SK-N-SH treated with all-trans-retinoic acid at 6 μM for 48 hours (cell line): ENCODE measurements at regions not wholly inside any gene's neighbourhood (a gene's known extent, or its start where the extent isn't known, plus 50 kb on each side); places are given as distances from the start of the nearest gene placed in this dataset.
"Not testable (repeated sequence)": the region's sequence is repeated elsewhere in the genome, so short reads cannot be mapped to it uniquely, and the experiment has no call there.

Experiments used
- ATAC-seq: fragments of 200-7000 bp; cut with Tn5 transposase; 3 replicates; pipeline ENCODE4 v1.9.1; 2020; ENCODE audit warnings: mild to moderate bottlenecking, moderate library complexity
- BACH2 ChIP-seq: fragments of 250-450 bp; sonication (Bioruptor Pico); IDR thresholded peaks from 2 replicates; pipeline ENCODE4 v1.9.0; 2021; ENCODE audit warnings: mild to moderate bottlenecking, borderline replicate concordance
- CSDC2 ChIP-seq: fragments of 250-450 bp; sonication (Bioruptor Pico); IDR thresholded peaks from 2 replicates; pipeline ENCODE4 v1.5.0; 2020; ENCODE audit warnings: mild to moderate bottlenecking, moderate library complexity
- ESRRG ChIP-seq: fragments of 250-450 bp; sonication (Bioruptor Pico); IDR thresholded peaks from 2 replicates; pipeline ENCODE4 v1.6.1; 2021; ENCODE audit warnings: mild to moderate bottlenecking
- GLIS3 ChIP-seq: fragments of 250-450 bp; sonication (Bioruptor Pico); IDR thresholded peaks from 2 replicates; pipeline ENCODE4 v1.5.0; 2020; ENCODE audit warnings: mild to moderate bottlenecking, moderate library complexity
- ISL1 ChIP-seq: fragments of 250-450 bp; sonication (Bioruptor Pico); IDR thresholded peaks from 2 replicates; pipeline ENCODE4 v2.1.2; 2022; ENCODE audit warnings: mild to moderate bottlenecking, moderate library complexity
- PPARA ChIP-seq: fragments of 250-450 bp; sonication (Bioruptor Pico); IDR thresholded peaks from 2 replicates; pipeline ENCODE4 v1.5.0; 2020; ENCODE audit warnings: mild to moderate bottlenecking, borderline replicate concordance
- RARB ChIP-seq: fragments of 250-450 bp; sonication (Bioruptor Pico); IDR thresholded peaks from 2 replicates; pipeline ENCODE4 v1.8.0; 2021; ENCODE audit warnings: mild to moderate bottlenecking, moderate library complexity
- TCF4 ChIP-seq: fragments of 250-450 bp; sonication (Bioruptor Pico); IDR thresholded peaks from 2 replicates; pipeline ENCODE4 v1.8.0; 2021; ENCODE audit warnings: mild to moderate bottlenecking, moderate library complexity, borderline replicate concordance
- TOX ChIP-seq: fragments of 250-450 bp; sonication (Bioruptor Pico); IDR thresholded peaks from 2 replicates; pipeline ENCODE4 v1.8.0; 2021; ENCODE audit warnings: mild to moderate bottlenecking, moderate library complexity, borderline replicate concordance
- ZC3H10 ChIP-seq: fragments of 250-450 bp; sonication (Bioruptor Pico); IDR thresholded peaks from 2 replicates; pipeline ENCODE4 v1.5.1; 2021; ENCODE audit warnings: mild to moderate bottlenecking, moderate library complexity
- ZFP3 ChIP-seq: fragments of 250-450 bp; sonication (Bioruptor Pico); IDR thresholded peaks from 2 replicates; pipeline ENCODE4 v1.5.0; 2020; ENCODE audit warnings: mild to moderate bottlenecking, moderate library complexity
- ZFP30 ChIP-seq: fragments of 450-650 bp; formaldehyde crosslinking; IDR thresholded peaks from 2 replicates; pipeline ENCODE4 v1.5.0; 2022; ENCODE audit warnings: mild to moderate bottlenecking, moderate library complexity
- ZNF565 ChIP-seq: fragments of 450-650 bp; formaldehyde crosslinking; conservative IDR thresholded peaks from 2 replicates; pipeline ENCODE4 v1.5.0; 2020; ENCODE audit warnings: low read depth, mild to moderate bottlenecking, moderate library complexity
- ZNF70 ChIP-seq: fragments of 450-650 bp; formaldehyde crosslinking; IDR thresholded peaks from 2 replicates; pipeline ENCODE4 v1.5.0; 2020; ENCODE audit warnings: mild to moderate bottlenecking, moderate library complexity
- ZNF8 ChIP-seq: fragments of 450-650 bp; formaldehyde crosslinking; IDR thresholded peaks from 2 replicates; pipeline ENCODE4 v1.5.0; 2020; ENCODE audit warnings: mild to moderate bottlenecking, moderate library complexity
- TF ChIP-seq, protein P1 (sequence below): fragments of 250-450 bp; sonication (Bioruptor Pico); IDR thresholded peaks from 2 replicates; pipeline ENCODE4 v1.8.0; 2021; ENCODE audit warnings: low read depth, mild to moderate bottlenecking, moderate library complexity, borderline replicate concordance
- TF ChIP-seq, protein P2 (sequence below): fragments of 250-450 bp; sonication (Bioruptor Pico); IDR thresholded peaks from 2 replicates; pipeline ENCODE4 v1.8.0; 2020; ENCODE audit warnings: mild to moderate bottlenecking, moderate library complexity, borderline replicate concordance
- TF ChIP-seq, protein P3 (sequence below): fragments of 250-450 bp; sonication (Bioruptor Pico); IDR thresholded peaks from 2 replicates; pipeline ENCODE4 v1.5.1; 2020; ENCODE audit warnings: low read depth, mild to moderate bottlenecking, moderate library complexity
- TF ChIP-seq, protein P4 (sequence below): fragments of 250-450 bp; sonication (Bioruptor Pico); IDR thresholded peaks from 2 replicates; pipeline ENCODE4 v1.5.0; 2020; ENCODE audit warnings: mild to moderate bottlenecking, moderate library complexity
- TF ChIP-seq, protein P5 (sequence below): fragments of 250-450 bp; sonication (Bioruptor Pico); IDR thresholded peaks from 2 replicates; pipeline ENCODE4 v1.5.1; 2021; ENCODE audit warnings: mild to moderate bottlenecking, moderate library complexity

DNA sequence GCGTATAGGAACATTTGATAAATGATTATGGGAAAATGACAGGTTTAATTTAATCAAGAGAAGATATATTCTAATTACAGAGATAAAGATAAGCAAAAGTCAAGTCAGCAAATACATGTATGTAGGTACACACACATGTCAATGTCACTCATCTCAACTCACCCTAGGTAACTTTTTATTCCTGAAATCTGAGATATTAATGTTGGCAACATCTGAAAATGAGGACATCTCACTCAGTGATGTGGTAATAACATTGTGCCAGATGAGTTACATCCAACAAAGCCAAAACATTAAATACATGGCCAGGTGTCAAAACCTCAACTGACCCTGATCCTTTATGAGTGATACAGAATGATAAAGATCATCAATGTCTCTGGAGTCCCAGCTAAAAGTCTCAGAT lies 363.3 kb upstream of the F9 start:
- no peak for ATAC-seq
- TF ChIP-seq PPARA (CRISPR knock-in tag) (no peak), ZNF70 (CRISPR knock-in tag) (no peak), ESRRG (no peak)
- TF ChIP-seq, protein P1, sequence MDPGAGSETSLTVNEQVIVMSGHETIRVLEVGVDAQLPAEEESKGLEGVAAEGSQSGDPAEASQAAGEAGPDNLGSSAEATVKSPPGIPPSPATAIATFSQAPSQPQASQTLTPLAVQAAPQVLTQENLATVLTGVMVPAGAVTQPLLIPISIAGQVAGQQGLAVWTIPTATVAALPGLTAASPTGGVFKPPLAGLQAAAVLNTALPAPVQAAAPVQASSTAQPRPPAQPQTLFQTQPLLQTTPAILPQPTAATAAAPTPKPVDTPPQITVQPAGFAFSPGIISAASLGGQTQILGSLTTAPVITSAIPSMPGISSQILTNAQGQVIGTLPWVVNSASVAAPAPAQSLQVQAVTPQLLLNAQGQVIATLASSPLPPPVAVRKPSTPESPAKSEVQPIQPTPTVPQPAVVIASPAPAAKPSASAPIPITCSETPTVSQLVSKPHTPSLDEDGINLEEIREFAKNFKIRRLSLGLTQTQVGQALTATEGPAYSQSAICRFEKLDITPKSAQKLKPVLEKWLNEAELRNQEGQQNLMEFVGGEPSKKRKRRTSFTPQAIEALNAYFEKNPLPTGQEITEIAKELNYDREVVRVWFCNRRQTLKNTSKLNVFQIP, result no peak

DNA sequence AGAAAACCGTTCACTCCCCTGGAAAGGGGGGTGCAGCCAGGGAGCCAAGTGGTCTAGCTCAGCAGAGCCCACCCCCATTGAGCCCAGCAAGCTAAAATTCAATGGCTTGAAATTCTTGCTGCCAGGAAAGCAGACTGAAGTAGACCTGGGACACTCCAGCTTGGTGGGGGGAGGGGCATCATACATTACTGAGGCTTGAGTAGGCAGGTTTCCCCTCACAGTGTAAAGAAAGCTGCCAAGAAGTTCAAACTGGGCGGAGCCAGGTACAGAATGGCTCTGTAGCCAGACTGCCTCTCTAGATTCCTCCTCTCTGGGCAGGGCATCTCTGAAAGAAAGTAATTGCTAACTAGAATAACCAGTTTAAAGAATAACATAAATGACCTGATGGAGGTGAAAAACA lies 372.3 kb upstream of the F9 start:
- TF ChIP-seq CSDC2 (CRISPR knock-in tag), result no peak
- TF ChIP-seq, protein P2, sequence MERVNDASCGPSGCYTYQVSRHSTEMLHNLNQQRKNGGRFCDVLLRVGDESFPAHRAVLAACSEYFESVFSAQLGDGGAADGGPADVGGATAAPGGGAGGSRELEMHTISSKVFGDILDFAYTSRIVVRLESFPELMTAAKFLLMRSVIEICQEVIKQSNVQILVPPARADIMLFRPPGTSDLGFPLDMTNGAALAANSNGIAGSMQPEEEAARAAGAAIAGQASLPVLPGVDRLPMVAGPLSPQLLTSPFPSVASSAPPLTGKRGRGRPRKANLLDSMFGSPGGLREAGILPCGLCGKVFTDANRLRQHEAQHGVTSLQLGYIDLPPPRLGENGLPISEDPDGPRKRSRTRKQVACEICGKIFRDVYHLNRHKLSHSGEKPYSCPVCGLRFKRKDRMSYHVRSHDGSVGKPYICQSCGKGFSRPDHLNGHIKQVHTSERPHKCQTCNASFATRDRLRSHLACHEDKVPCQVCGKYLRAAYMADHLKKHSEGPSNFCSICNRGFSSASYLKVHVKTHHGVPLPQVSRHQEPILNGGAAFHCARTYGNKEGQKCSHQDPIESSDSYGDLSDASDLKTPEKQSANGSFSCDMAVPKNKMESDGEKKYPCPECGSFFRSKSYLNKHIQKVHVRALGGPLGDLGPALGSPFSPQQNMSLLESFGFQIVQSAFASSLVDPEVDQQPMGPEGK, result no peak
- TF ChIP-seq, all 23 proteins: peak for 0
- no peak for ATAC-seq

DNA sequence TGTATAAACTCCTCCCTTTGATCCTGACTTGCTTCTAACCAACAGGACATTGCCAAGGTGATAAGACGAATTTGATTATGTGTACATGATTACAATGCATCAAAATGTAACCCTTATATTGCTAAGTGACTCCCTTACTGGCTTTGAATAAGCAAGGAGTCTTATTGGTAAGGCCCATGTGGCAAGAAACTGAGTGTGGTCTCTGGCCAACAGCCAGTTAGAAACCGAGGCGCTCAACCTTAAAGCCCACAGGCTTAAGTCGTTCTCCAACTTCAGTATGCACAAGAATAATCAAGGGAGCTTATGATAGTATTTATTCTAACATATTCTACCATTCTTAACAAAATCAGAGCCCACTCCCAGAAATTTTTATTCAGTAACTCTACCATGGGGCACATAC lies 374.2 kb upstream of the F9 start:
- TF ChIP-seq BACH2 (CRISPR knock-in tag) (no peak), TCF4 (CRISPR knock-in tag) (no peak), ZC3H10 (no peak), RARB (CRISPR knock-in tag) (no peak), ZNF8 (CRISPR knock-in tag) (no peak), ZNF565 (CRISPR knock-in tag) (no peak), ZFP30 (CRISPR knock-in tag) (no peak), ZNF70 (CRISPR knock-in tag) (no peak), ZFP3 (no peak), ESRRG (no peak), CSDC2 (CRISPR knock-in tag) (no peak)
- TF ChIP-seq, protein P3, sequence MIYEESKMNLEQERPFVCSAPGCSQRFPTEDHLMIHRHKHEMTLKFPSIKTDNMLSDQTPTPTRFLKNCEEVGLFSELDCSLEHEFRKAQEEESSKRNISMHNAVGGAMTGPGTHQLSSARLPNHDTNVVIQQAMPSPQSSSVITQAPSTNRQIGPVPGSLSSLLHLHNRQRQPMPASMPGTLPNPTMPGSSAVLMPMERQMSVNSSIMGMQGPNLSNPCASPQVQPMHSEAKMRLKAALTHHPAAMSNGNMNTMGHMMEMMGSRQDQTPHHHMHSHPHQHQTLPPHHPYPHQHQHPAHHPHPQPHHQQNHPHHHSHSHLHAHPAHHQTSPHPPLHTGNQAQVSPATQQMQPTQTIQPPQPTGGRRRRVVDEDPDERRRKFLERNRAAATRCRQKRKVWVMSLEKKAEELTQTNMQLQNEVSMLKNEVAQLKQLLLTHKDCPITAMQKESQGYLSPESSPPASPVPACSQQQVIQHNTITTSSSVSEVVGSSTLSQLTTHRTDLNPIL (CRISPR knock-in tag), result no peak
- TF ChIP-seq, protein P4, sequence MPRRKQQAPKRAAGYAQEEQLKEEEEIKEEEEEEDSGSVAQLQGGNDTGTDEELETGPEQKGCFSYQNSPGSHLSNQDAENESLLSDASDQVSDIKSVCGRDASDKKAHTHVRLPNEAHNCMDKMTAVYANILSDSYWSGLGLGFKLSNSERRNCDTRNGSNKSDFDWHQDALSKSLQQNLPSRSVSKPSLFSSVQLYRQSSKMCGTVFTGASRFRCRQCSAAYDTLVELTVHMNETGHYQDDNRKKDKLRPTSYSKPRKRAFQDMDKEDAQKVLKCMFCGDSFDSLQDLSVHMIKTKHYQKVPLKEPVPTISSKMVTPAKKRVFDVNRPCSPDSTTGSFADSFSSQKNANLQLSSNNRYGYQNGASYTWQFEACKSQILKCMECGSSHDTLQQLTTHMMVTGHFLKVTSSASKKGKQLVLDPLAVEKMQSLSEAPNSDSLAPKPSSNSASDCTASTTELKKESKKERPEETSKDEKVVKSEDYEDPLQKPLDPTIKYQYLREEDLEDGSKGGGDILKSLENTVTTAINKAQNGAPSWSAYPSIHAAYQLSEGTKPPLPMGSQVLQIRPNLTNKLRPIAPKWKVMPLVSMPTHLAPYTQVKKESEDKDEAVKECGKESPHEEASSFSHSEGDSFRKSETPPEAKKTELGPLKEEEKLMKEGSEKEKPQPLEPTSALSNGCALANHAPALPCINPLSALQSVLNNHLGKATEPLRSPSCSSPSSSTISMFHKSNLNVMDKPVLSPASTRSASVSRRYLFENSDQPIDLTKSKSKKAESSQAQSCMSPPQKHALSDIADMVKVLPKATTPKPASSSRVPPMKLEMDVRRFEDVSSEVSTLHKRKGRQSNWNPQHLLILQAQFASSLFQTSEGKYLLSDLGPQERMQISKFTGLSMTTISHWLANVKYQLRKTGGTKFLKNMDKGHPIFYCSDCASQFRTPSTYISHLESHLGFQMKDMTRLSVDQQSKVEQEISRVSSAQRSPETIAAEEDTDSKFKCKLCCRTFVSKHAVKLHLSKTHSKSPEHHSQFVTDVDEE, result no peak
- TF ChIP-seq, all 23 proteins: peak for 0
- ATAC-seq, result no peak

DNA sequence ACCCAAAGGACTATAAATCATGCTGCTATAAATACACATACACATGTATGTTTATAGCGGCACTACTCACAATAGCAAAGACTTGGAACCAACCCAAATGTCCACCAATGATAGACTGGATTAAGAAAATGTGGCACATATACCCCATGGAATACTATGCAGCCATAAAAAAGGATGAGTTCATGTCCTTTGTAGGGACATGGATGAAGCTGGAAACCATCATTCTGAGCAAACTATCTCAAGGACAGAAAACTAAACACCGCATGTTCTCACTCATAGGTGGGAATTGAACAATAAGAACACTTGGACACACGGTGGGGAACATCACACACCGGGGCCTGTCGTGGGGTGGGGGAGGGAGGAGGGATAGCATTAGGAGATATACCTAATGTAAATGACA lies 383.9 kb upstream of the F9 start:
- not testable (repeated sequence) for ATAC-seq

DNA sequence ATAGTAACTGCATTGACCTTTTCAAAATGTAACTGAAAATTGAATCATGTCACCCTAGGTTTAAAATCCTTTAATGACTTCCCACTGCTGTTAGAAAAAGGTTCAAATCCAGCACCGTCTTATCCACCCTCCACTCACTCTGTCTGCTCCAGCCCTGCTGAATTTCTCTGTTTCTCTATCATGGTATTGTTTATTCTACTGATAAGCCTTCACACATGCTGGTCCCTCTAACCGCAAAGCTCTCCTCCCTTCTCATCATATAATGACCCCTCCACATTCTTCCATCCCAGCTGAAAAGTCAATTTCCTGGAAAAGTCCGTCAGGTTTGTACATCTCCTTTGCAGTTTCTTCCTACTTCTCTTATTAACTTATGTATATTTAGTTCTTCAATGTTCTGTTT lies 389.2 kb upstream of the F9 start:
- TF ChIP-seq CSDC2 (CRISPR knock-in tag) (no peak), GLIS3 (CRISPR knock-in tag) (no peak), ESRRG (no peak), ISL1 (CRISPR knock-in tag) (no peak)
- no peak for ATAC-seq

DNA sequence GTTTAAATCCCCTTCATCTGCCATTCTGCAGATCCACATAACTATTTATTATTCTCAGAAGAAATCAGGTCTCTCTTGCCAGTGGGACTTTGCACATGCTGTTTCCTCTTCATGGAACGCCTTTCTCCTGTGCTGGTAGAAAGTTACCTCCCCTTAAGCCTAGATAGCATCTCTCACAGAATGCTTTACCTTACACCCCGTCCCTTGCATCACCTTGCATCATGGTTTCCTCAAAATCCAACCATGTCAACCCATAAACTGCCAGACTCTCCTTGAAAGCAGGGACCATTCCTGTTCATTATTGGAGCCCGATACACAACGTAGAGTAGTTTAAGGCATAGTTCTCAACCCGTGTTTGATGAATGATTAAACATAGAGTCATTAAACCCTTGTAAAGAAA lies 396.2 kb upstream of the F9 start:
- TF ChIP-seq RARB (CRISPR knock-in tag) (no peak), ESRRG (no peak), ISL1 (CRISPR knock-in tag) (no peak), BACH2 (CRISPR knock-in tag) (no peak), ZNF8 (CRISPR knock-in tag) (no peak), TOX (CRISPR knock-in tag) (no peak), ZC3H10 (no peak)
- TF ChIP-seq, protein P2, result no peak
- TF ChIP-seq, protein P5, sequence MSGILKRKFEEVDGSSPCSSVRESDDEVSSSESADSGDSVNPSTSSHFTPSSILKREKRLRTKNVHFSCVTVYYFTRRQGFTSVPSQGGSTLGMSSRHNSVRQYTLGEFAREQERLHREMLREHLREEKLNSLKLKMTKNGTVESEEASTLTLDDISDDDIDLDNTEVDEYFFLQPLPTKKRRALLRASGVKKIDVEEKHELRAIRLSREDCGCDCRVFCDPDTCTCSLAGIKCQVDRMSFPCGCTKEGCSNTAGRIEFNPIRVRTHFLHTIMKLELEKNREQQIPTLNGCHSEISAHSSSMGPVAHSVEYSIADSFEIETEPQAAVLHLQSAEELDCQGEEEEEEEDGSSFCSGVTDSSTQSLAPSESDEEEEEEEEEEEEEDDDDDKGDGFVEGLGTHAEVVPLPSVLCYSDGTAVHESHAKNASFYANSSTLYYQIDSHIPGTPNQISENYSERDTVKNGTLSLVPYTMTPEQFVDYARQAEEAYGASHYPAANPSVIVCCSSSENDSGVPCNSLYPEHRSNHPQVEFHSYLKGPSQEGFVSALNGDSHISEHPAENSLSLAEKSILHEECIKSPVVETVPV (CRISPR knock-in tag), result no peak
- ATAC-seq, result no peak
